Activated CD4-positive, alpha-beta memory T cell treated with anti-CD3 and anti-CD28 coated beads, Interleukin-2, amount 10 ng/mL, durations not matched to agents 7 days and 5 days (primary cell): ENCODE measurements at regions not wholly inside any gene's neighbourhood (a gene's known extent, or its start where the extent isn't known, plus 50 kb on each side); places are given as distances from the start of the nearest gene placed in this dataset.

Experiments used
- CTCF ChIA-PET: fragments of 350-600 bp; sonication (Branson Sonifier 250); formaldehyde crosslinking; loops from one replicate; lab custom pipeline; 2021; ENCODE audit warnings: antibody characterized with exemption, inconsistent platforms; lab: Charles Lee
- POLR2A ChIA-PET: fragments of 350-600 bp; sonication (Branson Sonifier 250); formaldehyde crosslinking; loops from one replicate; lab custom pipeline; 2021; ENCODE audit warnings: antibody characterized with exemption; lab: Charles Lee
- DNase-seq: peaks from one replicate; pipeline ENCODE4 v3.0.0-alpha.2; 2020
- H3K27ac Mint-ChIP-seq: one replicate; pipeline ENCODE4 v1.8.0; 2021; ENCODE audit warnings: mild to moderate bottlenecking, mixed read lengths
- H3K27me3 Mint-ChIP-seq: one replicate; pipeline ENCODE4 v1.8.0; 2021; ENCODE audit warnings: mixed read lengths
- H3K36me3 Mint-ChIP-seq: one replicate; pipeline ENCODE4 v1.8.0; 2021; ENCODE audit warnings: low read depth, mixed read lengths
- H3K4me1 Mint-ChIP-seq: one replicate; pipeline ENCODE4 v1.8.0; 2021; ENCODE audit warnings: mixed read lengths
- H3K4me3 Mint-ChIP-seq: one replicate; pipeline ENCODE4 v1.8.0; 2021; ENCODE audit warnings: mild to moderate bottlenecking, mixed read lengths
- H3K9me3 Mint-ChIP-seq: one replicate; pipeline ENCODE4 v1.8.0; 2021; ENCODE audit warnings: mixed read lengths

DNA sequence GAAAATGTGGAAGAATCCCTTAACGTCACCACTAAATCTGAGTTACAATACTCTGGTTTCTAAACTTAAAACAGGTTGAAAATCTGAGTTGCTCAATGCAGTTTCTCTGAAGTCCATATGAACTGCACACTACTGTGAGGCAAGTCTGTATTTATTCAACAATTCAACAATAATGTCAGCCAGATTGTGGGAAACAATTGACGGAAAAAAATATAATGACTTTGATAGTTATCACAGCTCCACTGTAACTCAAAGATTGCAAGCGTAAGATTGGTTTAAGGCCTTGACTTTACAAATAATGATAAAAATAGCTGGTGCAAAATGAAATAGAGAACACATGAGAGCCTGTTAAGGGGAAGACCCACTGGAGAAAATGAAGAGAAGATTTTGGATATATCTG, 219.4 kb upstream of the CCDC150 start:
- H3K27ac Mint-ChIP-seq, result no peak overlapping the region
- CTCF ChIA-PET, result no interaction called here

DNA sequence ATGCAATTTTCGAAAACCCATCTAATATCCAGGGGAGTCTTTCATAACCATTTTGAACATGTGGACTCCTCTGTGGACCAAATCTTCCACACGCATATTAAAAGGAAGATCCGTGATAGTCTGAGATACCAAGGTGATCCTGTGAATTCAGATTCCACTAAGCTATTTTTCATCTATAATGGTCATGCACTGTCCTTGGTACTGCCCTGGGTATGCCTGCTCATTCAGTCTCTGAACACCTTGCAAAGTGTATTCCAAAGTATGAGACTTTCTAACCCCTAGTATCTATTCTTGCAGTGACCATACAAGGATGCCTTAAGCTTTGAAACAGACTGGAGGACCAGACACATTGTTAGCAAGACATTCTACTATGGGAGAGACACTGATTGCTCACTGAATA, 217.6 kb upstream of the CCDC150 start:
- Mint-ChIP-seq H3K36me3 (no peaks in the 10 kb centered on the region), H3K9me3 (no peaks in the 10 kb centered on the region), H3K27ac (no peak overlapping the region), H3K27me3 (peaks cover 13% of the 10 kb centered on the region), H3K4me3 (no peak overlapping the region), H3K4me1 (no peaks in the 10 kb centered on the region)
- DNase-seq, result no peak
- CTCF ChIA-PET, result interaction anchor here (0.9 kb wide), 1 partner anchor 9 kb away, joined by 3 read pairs; no protein-coding TSS in a partner anchor
- POLR2A ChIA-PET, result no interaction called here

More for the DNA sequence above, 219.4 kb upstream of the CCDC150 start:
- H3K36me3 Mint-ChIP-seq, result no peaks in the 10 kb centered on the region
- H3K4me1 Mint-ChIP-seq, result peaks cover 6% of the 10 kb centered on the region
- no peaks in the 10 kb centered on the region for H3K9me3 Mint-ChIP-seq
- POLR2A ChIA-PET, result no interaction called here
- no peak overlapping the region for H3K4me3 Mint-ChIP-seq
- H3K27me3 Mint-ChIP-seq, result peaks cover 13% of the 10 kb centered on the region
- DNase-seq, result no peak

DNA sequence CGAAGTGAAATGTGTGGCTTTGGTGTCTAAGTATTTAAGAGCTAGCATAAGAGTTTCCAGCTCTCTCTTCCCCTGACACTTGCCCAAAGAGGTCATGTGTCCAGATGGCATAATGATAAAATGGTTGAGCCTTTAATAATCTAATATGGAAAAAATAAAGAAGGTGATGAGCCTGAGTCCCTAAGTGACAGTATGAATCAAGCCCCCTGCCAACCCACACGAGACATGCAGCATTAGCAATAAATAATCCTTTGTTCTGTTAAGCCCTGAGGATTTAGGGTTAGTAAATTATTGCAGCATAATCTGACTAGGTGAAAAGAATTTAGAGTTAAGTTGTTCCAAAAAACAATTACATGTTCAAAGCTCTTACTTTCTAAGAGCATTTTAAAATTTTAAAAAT, 217.2 kb upstream of the CCDC150 start:
- DNase-seq, result no peak
- H3K9me3 Mint-ChIP-seq, result no peaks in the 10 kb centered on the region
- H3K36me3 Mint-ChIP-seq, result no peaks in the 10 kb centered on the region
- ChIA-PET POLR2A (no interaction called here), CTCF (interaction anchor here (0.9 kb wide), 1 partner anchor 8 kb away, joined by 3 read pairs; no protein-coding TSS in a partner anchor)
- no peak overlapping the region for H3K27ac Mint-ChIP-seq
- no peak overlapping the region for H3K4me3 Mint-ChIP-seq
- H3K4me1 Mint-ChIP-seq, result no peaks in the 10 kb centered on the region
- H3K27me3 Mint-ChIP-seq, result peaks cover 13% of the 10 kb centered on the region

DNA sequence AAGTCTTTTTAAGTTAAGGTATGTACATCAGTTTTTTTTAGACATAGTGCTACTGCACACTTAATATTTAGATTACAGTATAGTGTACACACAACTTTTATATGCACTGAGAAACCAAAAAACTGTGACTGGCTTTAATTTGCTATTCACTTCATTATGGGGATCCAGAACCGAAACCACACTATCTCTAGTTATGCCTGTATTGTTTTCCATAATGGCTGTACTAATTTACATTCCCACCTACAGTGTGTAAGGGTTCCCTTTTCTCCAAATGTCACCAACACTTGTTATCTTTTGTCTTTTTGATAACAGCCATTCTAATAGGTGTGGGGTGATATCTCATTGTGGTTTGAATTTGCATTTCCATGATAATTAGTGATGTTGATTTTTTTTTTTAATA, 213.4 kb upstream of the CCDC150 start:
- ChIA-PET POLR2A (no interaction called here), CTCF (interaction anchor here (0.6 kb wide), 1 partner anchor 131 kb away, joined by 3 read pairs; no protein-coding TSS in a partner anchor)
- Mint-ChIP-seq H3K4me3 (no peak overlapping the region), H3K27me3 (peaks cover 13% of the 10 kb centered on the region), H3K27ac (no peak overlapping the region), H3K36me3 (no peaks in the 10 kb centered on the region), H3K9me3 (no peaks in the 10 kb centered on the region), H3K4me1 (peaks cover 5% of the 10 kb centered on the region)
- no peak for DNase-seq

DNA sequence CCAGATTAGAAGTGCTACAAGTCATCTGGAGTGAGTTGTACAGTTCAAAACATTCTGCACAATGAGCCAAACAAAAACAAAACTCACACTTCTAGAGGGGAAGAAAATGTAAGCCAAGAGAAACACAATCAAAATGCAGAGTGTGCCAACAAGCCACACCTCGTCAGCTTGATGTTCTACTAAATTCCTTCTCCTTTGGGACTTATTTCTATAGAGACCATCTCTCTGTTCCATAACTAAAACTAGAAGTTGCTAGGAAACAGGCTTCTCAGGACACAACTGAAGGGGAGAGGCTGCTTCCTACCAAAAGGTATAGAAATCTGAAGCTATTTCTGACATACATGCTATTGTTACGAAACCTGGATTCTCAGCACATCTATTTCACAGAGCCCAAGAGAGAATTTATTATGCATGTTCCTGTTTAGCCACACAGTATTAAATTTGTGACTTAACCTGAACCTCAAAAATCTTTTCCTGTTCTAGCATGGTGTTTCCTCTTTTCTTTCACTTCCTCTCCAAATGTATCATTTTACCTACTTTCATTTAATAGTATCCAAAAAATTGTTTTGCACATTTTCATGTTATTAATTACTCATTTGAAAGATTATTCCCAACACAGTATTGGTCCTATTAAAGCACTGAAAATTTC, 211.4 kb upstream of the CCDC150 start:
- no peaks in the 10 kb centered on the region for H3K9me3 Mint-ChIP-seq
- H3K27me3 Mint-ChIP-seq, result peaks cover 13% of the 10 kb centered on the region
- H3K27ac Mint-ChIP-seq, result no peak overlapping the region
- no peaks in the 10 kb centered on the region for H3K36me3 Mint-ChIP-seq
- H3K4me3 Mint-ChIP-seq, result no peak overlapping the region
- no peak for DNase-seq
- ChIA-PET CTCF (no interaction called here), POLR2A (no interaction called here)
- peaks cover 5% of the 10 kb centered on the region for H3K4me1 Mint-ChIP-seq

DNA sequence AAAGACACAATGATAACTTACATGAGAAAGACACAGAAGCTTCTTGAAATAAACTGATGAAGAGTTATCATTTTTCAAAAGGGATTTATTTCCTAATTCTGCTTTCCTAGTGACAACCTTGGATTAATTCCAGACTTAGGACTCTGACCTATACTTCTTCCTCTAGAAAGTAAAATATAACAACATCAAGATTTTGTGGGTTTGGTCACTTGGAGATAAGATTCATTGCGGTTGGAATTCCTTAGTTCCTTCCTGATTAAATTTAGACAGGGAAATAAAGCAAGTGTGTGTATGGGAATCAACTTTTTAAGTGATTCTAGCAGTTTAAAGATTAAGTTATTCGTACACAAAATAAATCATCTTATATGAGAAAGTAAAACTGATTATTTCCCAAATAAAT, 208.4 kb upstream of the CCDC150 start:
- no peak for DNase-seq
- POLR2A ChIA-PET, result no interaction called here
- Mint-ChIP-seq H3K4me1 (peaks cover 5% of the 10 kb centered on the region), H3K27ac (no peak overlapping the region), H3K4me3 (no peak overlapping the region), H3K36me3 (no peaks in the 10 kb centered on the region), H3K27me3 (peaks cover 10% of the 10 kb centered on the region), H3K9me3 (no peaks in the 10 kb centered on the region)
- CTCF ChIA-PET, result interaction anchor here (1.0 to 1.3 kb wide), 2 partner anchors 9 to 52 kb away, joined by 3 read pairs; no protein-coding TSS in a partner anchor

DNA sequence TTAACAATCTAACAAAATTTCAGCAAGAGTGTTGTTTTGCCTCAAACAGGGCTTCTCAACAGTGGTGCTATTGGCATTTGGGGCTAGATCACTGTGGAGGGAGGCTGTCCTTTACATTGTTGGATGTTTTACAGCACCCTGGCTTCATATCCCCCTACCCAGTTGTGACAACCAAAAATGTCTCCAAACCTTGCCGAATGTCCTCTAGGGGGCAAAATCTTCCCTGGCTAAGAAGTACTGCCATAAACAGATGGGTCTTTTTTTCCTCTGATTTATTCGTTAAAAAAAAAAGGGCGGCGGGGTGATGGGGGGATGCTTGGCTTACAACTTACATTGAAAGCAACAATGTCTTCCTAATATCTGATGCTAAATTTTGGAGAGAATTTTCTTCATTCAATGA, 207.6 kb upstream of the CCDC150 start:
- CTCF ChIA-PET, result interaction anchor here (0.6 to 2.8 kb wide), 2 partner anchors 22 to 671 kb away, joined by 4 to 9 read pairs; no protein-coding TSS in a partner anchor

DNA sequence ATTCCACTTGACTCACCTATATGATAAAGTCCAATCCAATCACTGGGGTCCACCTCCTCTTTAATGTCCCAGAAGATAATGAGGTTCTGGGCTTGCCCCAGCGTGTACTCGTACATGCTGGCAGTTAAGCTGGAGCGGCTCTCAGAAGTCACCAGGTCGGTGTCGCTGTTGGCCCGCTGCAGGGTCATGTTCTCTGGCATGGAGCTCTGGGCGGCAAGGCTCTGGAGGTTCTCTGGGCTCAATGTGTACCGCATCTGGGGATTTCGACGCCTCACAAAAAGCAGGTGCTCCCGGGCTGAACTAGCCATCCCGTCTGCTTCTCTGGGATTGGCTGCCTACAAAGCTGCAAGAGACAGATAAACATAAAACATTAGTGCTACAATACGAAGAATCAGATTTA, 206.4 kb upstream of the CCDC150 start:
- no peak for DNase-seq
- Mint-ChIP-seq H3K9me3 (no peaks in the 10 kb centered on the region), H3K4me1 (peaks cover 4% of the 10 kb centered on the region), H3K4me3 (no peak overlapping the region), H3K36me3 (no peaks in the 10 kb centered on the region), H3K27ac (no peak overlapping the region), H3K27me3 (peaks cover 19% of the 10 kb centered on the region)
- POLR2A ChIA-PET, result no interaction called here
- CTCF ChIA-PET, result interaction anchor here (1.2 to 2.8 kb wide), 2 partner anchors 10 to 21 kb away, joined by 3 to 9 read pairs; no protein-coding TSS in a partner anchor

More for the DNA sequence above, 207.6 kb upstream of the CCDC150 start:
- POLR2A ChIA-PET, result no interaction called here
- Mint-ChIP-seq H3K36me3 (no peaks in the 10 kb centered on the region), H3K27ac (no peak overlapping the region), H3K4me3 (no peak overlapping the region), H3K27me3 (peaks cover 12% of the 10 kb centered on the region), H3K4me1 (peaks cover 5% of the 10 kb centered on the region), H3K9me3 (no peaks in the 10 kb centered on the region)
- no peak for DNase-seq

DNA sequence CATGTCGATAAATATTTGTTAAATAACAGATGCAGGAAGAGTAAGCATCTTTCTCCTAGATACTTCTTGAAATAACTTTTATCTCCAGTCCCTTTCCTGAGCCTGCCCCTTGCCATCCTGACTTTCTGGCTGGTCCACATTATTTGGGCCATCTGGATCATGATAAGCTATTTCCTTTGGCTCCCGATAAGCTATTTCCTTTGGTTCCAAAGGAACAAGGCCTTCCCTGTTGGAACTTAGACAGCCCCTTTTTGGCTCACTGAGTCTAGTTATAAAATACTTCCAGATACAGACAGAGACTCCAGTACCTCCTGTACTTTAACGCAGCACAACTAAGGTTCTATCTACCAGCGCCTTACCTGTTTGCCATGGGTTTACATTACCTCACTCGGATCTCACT, 205.3 kb upstream of the CCDC150 start:
- Mint-ChIP-seq H3K4me1 (no peaks in the 10 kb centered on the region), H3K9me3 (no peaks in the 10 kb centered on the region), H3K36me3 (no peaks in the 10 kb centered on the region), H3K27ac (no peak overlapping the region), H3K27me3 (peaks cover 19% of the 10 kb centered on the region), H3K4me3 (no peak overlapping the region)
- POLR2A ChIA-PET, result no interaction called here
- no peak for DNase-seq
- CTCF ChIA-PET, result interaction anchor here (1.5 to 2.8 kb wide), 2 partner anchors 20 to 366 kb away, joined by 3 to 9 read pairs; partner anchors contain the start of gene DNAH7

DNA sequence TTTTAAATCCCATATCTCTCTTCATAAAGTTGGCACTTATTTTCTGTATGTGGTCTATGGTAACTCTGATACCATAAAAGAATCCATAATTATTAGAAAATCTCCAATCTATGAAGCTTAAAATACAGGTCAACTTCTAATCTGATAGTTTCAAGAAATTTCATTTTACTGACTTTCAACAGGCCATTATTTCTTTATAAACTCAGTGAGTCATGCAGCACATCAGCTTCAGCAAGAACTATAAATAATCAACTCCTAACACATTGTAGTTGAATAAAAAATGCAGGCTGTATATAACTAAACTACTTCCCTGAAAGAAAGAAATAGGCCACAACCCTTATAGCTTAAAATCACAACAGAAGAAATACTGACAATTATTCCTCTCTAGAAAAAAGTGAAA, 204.3 kb upstream of the CCDC150 start:
- no peak overlapping the region for H3K27ac Mint-ChIP-seq
- peaks cover 22% of the 10 kb centered on the region for H3K27me3 Mint-ChIP-seq
- H3K36me3 Mint-ChIP-seq, result no peaks in the 10 kb centered on the region
- no peak overlapping the region for H3K4me3 Mint-ChIP-seq
- ChIA-PET CTCF (interaction anchor here (1.5 kb wide), 1 partner anchor 367 kb away, joined by 3 read pairs; the partner anchor contains the start of gene DNAH7), POLR2A (no interaction called here)
- DNase-seq, result no peak
- H3K9me3 Mint-ChIP-seq, result no peaks in the 10 kb centered on the region
- H3K4me1 Mint-ChIP-seq, result no peaks in the 10 kb centered on the region

DNA sequence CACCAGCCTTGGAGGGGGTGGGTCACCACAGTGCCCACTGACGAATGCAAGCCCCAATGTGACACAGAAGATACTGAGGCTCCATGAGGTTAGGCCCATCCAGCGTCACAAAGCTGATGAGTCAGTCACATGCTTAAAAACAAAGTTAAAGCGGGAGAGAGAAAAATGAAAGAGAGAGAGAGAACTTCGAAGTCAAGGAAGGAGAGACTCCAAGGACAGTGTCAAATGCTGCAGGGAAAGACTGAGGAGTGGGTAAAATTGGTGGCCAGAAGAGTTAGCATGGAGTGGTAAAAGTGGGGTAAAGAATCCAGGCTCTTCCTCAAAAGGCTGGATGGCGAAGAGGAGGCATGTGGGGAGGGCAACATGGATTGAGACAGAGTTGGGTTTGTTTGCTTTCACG, 201.9 kb upstream of the CCDC150 start:
- POLR2A ChIA-PET, result no interaction called here
- H3K4me3 Mint-ChIP-seq, result no peak overlapping the region
- no peaks in the 10 kb centered on the region for H3K36me3 Mint-ChIP-seq
- H3K4me1 Mint-ChIP-seq, result no peaks in the 10 kb centered on the region
- H3K27me3 Mint-ChIP-seq, result peaks cover 22% of the 10 kb centered on the region
- H3K27ac Mint-ChIP-seq, result no peak overlapping the region
- DNase-seq, result no peak
- no peaks in the 10 kb centered on the region for H3K9me3 Mint-ChIP-seq
- CTCF ChIA-PET, result no interaction called here

DNA sequence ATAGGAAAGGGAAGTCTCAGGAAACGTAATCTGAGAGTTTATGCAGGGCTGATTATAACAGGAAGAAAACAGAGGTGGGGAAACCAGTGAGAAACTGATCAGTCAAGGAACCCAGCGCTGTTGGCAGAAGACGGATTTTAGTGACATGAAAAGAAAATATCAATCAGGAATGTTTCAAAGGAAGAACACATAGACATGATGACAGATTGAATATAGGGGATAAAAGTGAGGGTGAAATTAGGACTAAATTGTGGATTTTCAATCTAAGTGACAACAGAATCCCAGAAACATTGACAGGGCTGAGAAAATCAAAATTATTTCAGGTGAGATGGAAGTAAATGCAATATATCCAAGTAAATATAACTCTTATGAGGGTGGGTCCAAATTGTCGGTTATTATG, 199.8 kb upstream of the CCDC150 start:
- CTCF ChIA-PET, result interaction anchor here (1.3 kb wide), 1 partner anchor 14 kb away, joined by 3 read pairs; no protein-coding TSS in a partner anchor

DNA sequence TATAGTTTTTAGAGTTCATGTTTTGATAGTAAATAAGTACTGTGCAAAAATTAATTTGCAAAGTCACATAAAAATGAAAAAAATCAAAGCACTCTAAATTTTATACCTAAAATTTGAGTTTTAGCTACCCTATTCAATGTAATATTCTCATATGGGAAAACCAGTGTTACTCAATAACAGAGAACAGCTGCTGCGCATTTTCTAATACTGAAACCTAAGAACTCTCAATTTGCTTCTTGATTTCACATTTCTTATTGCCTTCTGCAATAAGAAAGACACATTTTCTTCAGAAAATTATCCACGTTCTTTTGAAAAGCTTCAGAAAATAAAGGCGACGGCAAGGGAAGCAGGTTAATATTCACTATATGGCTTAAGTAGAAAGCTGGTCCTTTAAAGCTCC, 199.1 kb upstream of the CCDC150 start:
- Mint-ChIP-seq H3K27ac (no peak overlapping the region), H3K27me3 (peaks cover 19% of the 10 kb centered on the region), H3K4me1 (no peaks in the 10 kb centered on the region), H3K9me3 (no peaks in the 10 kb centered on the region), H3K36me3 (no peaks in the 10 kb centered on the region), H3K4me3 (no peak overlapping the region)
- ChIA-PET POLR2A (no interaction called here), CTCF (interaction anchor here (1.1 kb wide), 1 partner anchor 362 kb away, joined by 3 read pairs; no protein-coding TSS in a partner anchor)
- DNase-seq, result no peak

More for the DNA sequence above, 199.8 kb upstream of the CCDC150 start:
- DNase-seq, result no peak
- H3K4me3 Mint-ChIP-seq, result no peak overlapping the region
- no peak overlapping the region for H3K27ac Mint-ChIP-seq
- no peaks in the 10 kb centered on the region for H3K36me3 Mint-ChIP-seq
- peaks cover 20% of the 10 kb centered on the region for H3K27me3 Mint-ChIP-seq
- POLR2A ChIA-PET, result no interaction called here
- H3K9me3 Mint-ChIP-seq, result no peaks in the 10 kb centered on the region
- H3K4me1 Mint-ChIP-seq, result no peaks in the 10 kb centered on the region
